GM12875 (cell line): ENCODE measurements at regions not wholly inside any gene's neighbourhood (a gene's known extent, or its start where the extent isn't known, plus 50 kb on each side); places are given as distances from the start of the nearest gene placed in this dataset.

ENCODE experiments used
- H3K4me3 ChIP-seq: one replicate; pipeline ENCODE4 v1.5.1; 2011; ENCODE audit warnings: low read depth, low read length, control low read depth
- CTCF ChIP-seq: IDR thresholded peaks from 2 replicates; pipeline ENCODE4 v1.5.1; 2011; ENCODE audit warnings: low read depth, mild to moderate bottlenecking, control low read depth, inconsistent platforms, low read length, moderate library complexity, borderline replicate concordance; ENCODE audit not compliant: insufficient read depth

GRCh38 chr5:58215364-58215763 is 244.5 kb downstream of the PLK2 start:
- H3K4me3 ChIP-seq: no peak overlapping the region
- TF ChIP-seq CTCF: no peak

GRCh38 chr5:58211441-58211840 is 248.4 kb downstream of the PLK2 start:
- H3K4me3 ChIP-seq: no peak overlapping the region
- TF ChIP-seq CTCF: no peak

GRCh38 chr5:58208674-58209073 is 251.2 kb downstream of the PLK2 start:
- no peak for TF ChIP-seq CTCF
- no peak overlapping the region for H3K4me3 ChIP-seq

GRCh38 chr5:58207076-58207475 is 252.8 kb downstream of the PLK2 start:
- no peak for TF ChIP-seq CTCF

GRCh38 chr5:58204966-58205365 is 254.9 kb downstream of the PLK2 start:
- H3K4me3 ChIP-seq: no peak overlapping the region
- TF ChIP-seq CTCF: no peak

More at GRCh38 chr5:58207076-58207475, 252.8 kb downstream of the PLK2 start:
- no peak overlapping the region for H3K4me3 ChIP-seq

GRCh38 chr5:58202941-58203444 is 256.9 kb downstream of the PLK2 start:
- H3K4me3 ChIP-seq: no peak overlapping the region
- no peak for TF ChIP-seq CTCF

- H3K4me3 ChIP-seq: no peak overlapping the region
- TF ChIP-seq CTCF: no peak
Measured at GRCh38 chr5:58201922-58202648, 257.8 kb downstream of the PLK2 start.
